ENCODE measurements at regions not wholly inside any gene's neighbourhood (a gene's known extent, or its start where the extent isn't known, plus 50 kb on each side); places are given as distances from the start of the nearest gene placed in this dataset.

- TF ChIP-seq CTCF (conservative IDR thresholded peaks at IDR 0.05): no peak
Observed at GRCh38 chr6:50443144-50443543, 270.2 kb upstream of the TFAP2D start.

GRCh38 chr6:50449128-50449527 lies 264.2 kb upstream of the TFAP2D start:
- no peak for TF ChIP-seq CTCF (conservative IDR thresholded peaks at IDR 0.05)
- H3K9me3 Mint-ChIP-seq: no peaks in the 10 kb centered on the region
- H3K4me1 Mint-ChIP-seq (ENCODE audit: unreplicated experiment): no peaks in the 10 kb centered on the region
- no peak overlapping the region for H3K4me3 Mint-ChIP-seq
- no peaks in the 10 kb centered on the region for H3K27me3 Mint-ChIP-seq
- H3K36me3 Mint-ChIP-seq: no peaks in the 10 kb centered on the region
- no peak overlapping the region for H3K27ac Mint-ChIP-seq
- no peak for DNase-seq (ENCODE audit: extremely low spot score, unreplicated experiment)

More at GRCh38 chr6:50443144-50443543, 270.2 kb upstream of the TFAP2D start:
- no peak overlapping the region for H3K27ac Mint-ChIP-seq
- DNase-seq (ENCODE audit: extremely low spot score, unreplicated experiment): no peak
- no peaks in the 10 kb centered on the region for H3K4me1 Mint-ChIP-seq (ENCODE audit: unreplicated experiment)
- no peak overlapping the region for H3K4me3 Mint-ChIP-seq
- no peaks in the 10 kb centered on the region for H3K36me3 Mint-ChIP-seq
- no peaks in the 10 kb centered on the region for H3K27me3 Mint-ChIP-seq
- no peaks in the 10 kb centered on the region for H3K9me3 Mint-ChIP-seq

- no peak for TF ChIP-seq CTCF (conservative IDR thresholded peaks at IDR 0.05)
- H3K27ac Mint-ChIP-seq: no peak overlapping the region
- no peaks in the 10 kb centered on the region for H3K4me1 Mint-ChIP-seq (ENCODE audit: unreplicated experiment)
- H3K27me3 Mint-ChIP-seq: no peaks in the 10 kb centered on the region
- H3K4me3 Mint-ChIP-seq: no peak overlapping the region
- no peaks in the 10 kb centered on the region for H3K9me3 Mint-ChIP-seq
- H3K36me3 Mint-ChIP-seq: no peaks in the 10 kb centered on the region
- no peak for DNase-seq (ENCODE audit: extremely low spot score, unreplicated experiment)
Observed at GRCh38 chr6:50451826-50452400, 261.4 kb upstream of the TFAP2D start.

GRCh38 chr6:50455029-50455428 lies 258.3 kb upstream of the TFAP2D start:
- H3K27ac Mint-ChIP-seq: no peak overlapping the region
- no peaks in the 10 kb centered on the region for H3K4me1 Mint-ChIP-seq (ENCODE audit: unreplicated experiment)
- H3K27me3 Mint-ChIP-seq: no peaks in the 10 kb centered on the region
- no peak overlapping the region for H3K4me3 Mint-ChIP-seq
- TF ChIP-seq CTCF (conservative IDR thresholded peaks at IDR 0.05): no peak
- no peak for DNase-seq (ENCODE audit: extremely low spot score, unreplicated experiment)
- H3K36me3 Mint-ChIP-seq: no peaks in the 10 kb centered on the region
- no peaks in the 10 kb centered on the region for H3K9me3 Mint-ChIP-seq

- no peak for DNase-seq (ENCODE audit: extremely low spot score, unreplicated experiment)
- Mint-ChIP-seq H3K4me1 (ENCODE audit: unreplicated experiment) (no peaks in the 10 kb centered on the region), H3K36me3 (no peaks in the 10 kb centered on the region), H3K9me3 (no peaks in the 10 kb centered on the region), H3K27me3 (no peaks in the 10 kb centered on the region), H3K27ac (no peak overlapping the region), H3K4me3 (no peak overlapping the region)
- TF ChIP-seq CTCF (conservative IDR thresholded peaks at IDR 0.05): no peak
Observed at GRCh38 chr6:50457351-50457750, 256.0 kb upstream of the TFAP2D start.

- no peak overlapping the region for H3K4me3 Mint-ChIP-seq
- H3K36me3 Mint-ChIP-seq: no peaks in the 10 kb centered on the region
- no peaks in the 10 kb centered on the region for H3K9me3 Mint-ChIP-seq
- H3K4me1 Mint-ChIP-seq (ENCODE audit: unreplicated experiment): no peaks in the 10 kb centered on the region
- no peak for DNase-seq (ENCODE audit: extremely low spot score, unreplicated experiment)
- H3K27me3 Mint-ChIP-seq: no peaks in the 10 kb centered on the region
- no peak for TF ChIP-seq CTCF (conservative IDR thresholded peaks at IDR 0.05)
- no peak overlapping the region for H3K27ac Mint-ChIP-seq
Observed at GRCh38 chr6:50461696-50462095, 251.6 kb upstream of the TFAP2D start.

Data from type B pancreatic cell (in vitro differentiated cells).